H9 (cell line): ENCODE measurements at regions not wholly inside any gene's neighbourhood (a gene's known extent, or its start where the extent isn't known, plus 50 kb on each side); places are given as distances from the start of the nearest gene placed in this dataset.

Experiments used
- DNase-seq: peaks from one replicate; pipeline ENCODE4 v3.0.0-alpha.2; 2017
- H2AFZ ChIP-seq: one replicate; pipeline ENCODE4 v1.6.1; 2013; ENCODE audit warnings: mild to moderate bottlenecking, low read length, control low read depth, moderate library complexity
- H2AK5ac ChIP-seq: 2 replicates; pipeline ENCODE4 v1.6.1; 2013; ENCODE audit warnings: low read length, control low read depth, mixed read lengths; ENCODE audit not compliant: insufficient read length
- H2BK120ac ChIP-seq: one replicate; pipeline ENCODE4 v1.6.1; 2013; ENCODE audit warnings: low read depth, mild to moderate bottlenecking, low read length, control low read depth, inconsistent platforms; ENCODE audit not compliant: poor library complexity, severe bottlenecking
- H2BK12ac ChIP-seq: 2 replicates; pipeline ENCODE4 v1.6.1; 2013; ENCODE audit warnings: low read length, control low read depth, mixed read lengths, low read depth; ENCODE audit not compliant: insufficient read length
- H2BK15ac ChIP-seq: 2 replicates; pipeline ENCODE4 v1.6.1; 2013; ENCODE audit warnings: low read depth, low read length, control low read depth
- H2BK20ac ChIP-seq: one replicate; pipeline ENCODE4 v1.6.1; 2013; ENCODE audit warnings: low read depth, mild to moderate bottlenecking, low read length, control low read depth, inconsistent platforms; ENCODE audit not compliant: poor library complexity, severe bottlenecking
- H2BK5ac ChIP-seq: 2 replicates; pipeline ENCODE4 v1.6.1; 2013; ENCODE audit warnings: low read length, control low read depth, mixed read lengths; ENCODE audit not compliant: insufficient read length
- H3K14ac ChIP-seq: 2 replicates; pipeline ENCODE4 v1.6.1; 2013; ENCODE audit warnings: low read length, control low read depth; ENCODE audit not compliant: insufficient read depth
- H3K18ac ChIP-seq: 2 replicates; pipeline ENCODE4 v1.6.1; 2013; ENCODE audit warnings: low read depth, mild to moderate bottlenecking, mixed read lengths, low read length, control low read depth; ENCODE audit not compliant: insufficient read length
- H3K23ac ChIP-seq: 2 replicates; pipeline ENCODE4 v1.6.1; 2013; ENCODE audit warnings: low read length, control low read depth, mixed read lengths, low read depth; ENCODE audit not compliant: insufficient read length
- H3K23me2 ChIP-seq: 2 replicates; pipeline ENCODE4 v1.6.1; 2013; ENCODE audit warnings: low read depth, mild to moderate bottlenecking, mixed read lengths, low read length, control low read depth; ENCODE audit not compliant: insufficient read length, poor library complexity, severe bottlenecking
- H3K27ac ChIP-seq: 2 replicates; pipeline ENCODE4 v1.5.1; 2013; ENCODE audit warnings: low read length, control low read depth, mixed read lengths, low read depth; ENCODE audit not compliant: insufficient read length
- H3K27me3 ChIP-seq: 2 replicates; pipeline ENCODE4 v1.6.1; 2013; ENCODE audit warnings: low read length, control low read depth, inconsistent platforms; ENCODE audit not compliant: insufficient read depth
- H3K4ac ChIP-seq: 2 replicates; pipeline ENCODE4 v1.6.1; 2013; ENCODE audit warnings: low read depth, mild to moderate bottlenecking, control low read depth, inconsistent platforms, low read length, moderate library complexity
- H3K4me1 ChIP-seq: 2 replicates; pipeline ENCODE4 v1.6.1; 2013; ENCODE audit warnings: low read length, control low read depth, inconsistent platforms; ENCODE audit not compliant: insufficient read depth
- H3K4me2 ChIP-seq: 2 replicates; pipeline ENCODE4 v1.6.1; 2013; ENCODE audit warnings: low read length, control low read depth, mixed read lengths; ENCODE audit not compliant: insufficient read length, insufficient read depth
- H3K56ac ChIP-seq: 2 replicates; pipeline ENCODE4 v1.6.1; 2013; ENCODE audit warnings: low read depth, mild to moderate bottlenecking, mixed read lengths, low read length, control low read depth; ENCODE audit not compliant: insufficient read length
- H3K79me1 ChIP-seq: 2 replicates; pipeline ENCODE4 v1.6.1; 2013; ENCODE audit warnings: low read depth, mild to moderate bottlenecking, moderate library complexity, low read length, control low read depth, inconsistent platforms; ENCODE audit not compliant: insufficient read depth, poor library complexity, severe bottlenecking
- H3K79me2 ChIP-seq: 2 replicates; pipeline ENCODE4 v1.6.1; 2013; ENCODE audit warnings: low read length, control low read depth, inconsistent platforms; ENCODE audit not compliant: insufficient read depth
- H3K9ac ChIP-seq: 2 replicates; pipeline ENCODE4 v1.6.1; 2013; ENCODE audit warnings: low read length, control low read depth, mixed read lengths; ENCODE audit not compliant: insufficient read length; ENCODE audit errors: extremely low read depth
- H3K9me3 ChIP-seq: one replicate; pipeline ENCODE4 v1.6.1; 2013; ENCODE audit warnings: low read depth, low read length, inconsistent platforms; ENCODE audit not compliant: control insufficient read depth
- H3T11ph ChIP-seq: one replicate; pipeline ENCODE4 v1.6.1; 2013; ENCODE audit warnings: mild to moderate bottlenecking, low read length, control low read depth, inconsistent platforms
- H4K20me1 ChIP-seq: one replicate; pipeline ENCODE4 v1.6.1; 2013; ENCODE audit not compliant: control insufficient read depth, insufficient read length, insufficient read depth
- H4K5ac ChIP-seq: 2 replicates; pipeline ENCODE4 v1.6.1; 2013; ENCODE audit warnings: low read depth, mild to moderate bottlenecking, mixed read lengths, low read length, control low read depth; ENCODE audit not compliant: insufficient read length
- H4K8ac ChIP-seq: replicated peaks from 2 replicates; pipeline ENCODE4 v1.6.1; 2013; ENCODE audit warnings: low read length, control low read depth, mixed read lengths, low read depth; ENCODE audit not compliant: insufficient read length
- H4K91ac ChIP-seq: 2 replicates; pipeline ENCODE4 v1.6.1; 2013; ENCODE audit warnings: low read depth, mild to moderate bottlenecking, moderate library complexity, mixed read lengths, low read length, control low read depth; ENCODE audit not compliant: insufficient read length
- H3K27ac Mint-ChIP-seq, 3 experiments: 2 replicates in 2 of 3; 3 replicates in 1 of 3; pipeline ENCODE4 v1.8.0; 2020 to 2021; ENCODE audit warnings: mixed read lengths in 3 of 3, mild to moderate bottlenecking in 1 of 3, moderate library complexity in 1 of 3
- H3K27me3 Mint-ChIP-seq: 2 replicates; pipeline ENCODE4 v1.8.0; 2021; ENCODE audit warnings: low read depth, mild to moderate bottlenecking, moderate library complexity, mixed read lengths
- H3K36me3 Mint-ChIP-seq, 3 experiments: 2 replicates in 2 of 3; 3 replicates in 1 of 3; pipeline ENCODE4 v1.8.0; 2020 to 2021; ENCODE audit warnings: low read depth in 3 of 3, mixed read lengths in 3 of 3; ENCODE audit not compliant: insufficient read depth in 1 of 3
- H3K4me1 Mint-ChIP-seq, 2 experiments: 2 replicates each; pipeline ENCODE4 v1.8.0; 2020; ENCODE audit warnings: mixed read lengths in 2 of 2
- H3K4me3 Mint-ChIP-seq, 2 experiments: 2 replicates in 1 of 2; 3 replicates in 1 of 2; pipeline ENCODE4 v1.8.0; 2020 to 2021; ENCODE audit warnings: mild to moderate bottlenecking in 2 of 2, mixed read lengths in 2 of 2, moderate library complexity in 1 of 2
- H3K9me3 Mint-ChIP-seq, 2 experiments: 2 replicates in 1 of 2; 3 replicates in 1 of 2; pipeline ENCODE4 v1.8.0; 2020; ENCODE audit warnings: mild to moderate bottlenecking in 2 of 2, mixed read lengths in 2 of 2, moderate library complexity in 1 of 2
- WGBS: extraction: QIAGEN DNeasy Blood & Tissue Kit; methylation state at CpG from one replicate; pipeline ENCODE4 v1.1.7; 2013; ENCODE audit warnings: missing lambda C conversion rate, low lambda C conversion rate, mixed read lengths; ENCODE audit not compliant: insufficient read length; ENCODE audit errors: extremely low coverage; 5-methylcytosine and 5-hydroxymethylcytosine counted together
- TF ChIP-seq, protein P1 (sequence below): fragments of 200-600 bp; sonication (generic); conservative IDR thresholded peaks from 3 replicates; pipeline ENCODE4 v1.8.0; 2021; ENCODE audit warnings: antibody characterized with exemption, mild to moderate bottlenecking

DNA sequence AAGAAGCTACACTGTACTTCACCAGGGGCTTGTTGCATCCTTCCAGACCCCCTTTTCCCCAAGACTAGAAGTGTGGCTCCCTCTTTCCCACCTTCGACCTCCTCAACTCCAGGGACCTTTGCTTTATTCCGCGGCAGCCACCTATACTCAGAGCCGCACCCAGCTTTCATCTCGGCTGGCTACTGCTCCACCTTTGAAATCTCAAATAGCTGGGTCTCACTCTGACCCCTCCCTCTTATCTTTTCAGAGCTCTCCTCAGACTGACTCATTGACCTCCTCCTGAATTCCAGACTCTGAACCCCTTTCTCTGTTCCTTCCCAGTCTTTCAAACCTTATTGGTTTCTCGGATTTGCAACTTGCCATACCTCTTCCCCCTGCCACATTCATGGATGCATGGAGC, 144.7 kb upstream of the JUN start:
- H3T11ph ChIP-seq: no peak overlapping the region
- no peak overlapping the region for H3K14ac ChIP-seq
- no peak overlapping the region for H3K4me2 ChIP-seq
- TF ChIP-seq, protein P1, sequence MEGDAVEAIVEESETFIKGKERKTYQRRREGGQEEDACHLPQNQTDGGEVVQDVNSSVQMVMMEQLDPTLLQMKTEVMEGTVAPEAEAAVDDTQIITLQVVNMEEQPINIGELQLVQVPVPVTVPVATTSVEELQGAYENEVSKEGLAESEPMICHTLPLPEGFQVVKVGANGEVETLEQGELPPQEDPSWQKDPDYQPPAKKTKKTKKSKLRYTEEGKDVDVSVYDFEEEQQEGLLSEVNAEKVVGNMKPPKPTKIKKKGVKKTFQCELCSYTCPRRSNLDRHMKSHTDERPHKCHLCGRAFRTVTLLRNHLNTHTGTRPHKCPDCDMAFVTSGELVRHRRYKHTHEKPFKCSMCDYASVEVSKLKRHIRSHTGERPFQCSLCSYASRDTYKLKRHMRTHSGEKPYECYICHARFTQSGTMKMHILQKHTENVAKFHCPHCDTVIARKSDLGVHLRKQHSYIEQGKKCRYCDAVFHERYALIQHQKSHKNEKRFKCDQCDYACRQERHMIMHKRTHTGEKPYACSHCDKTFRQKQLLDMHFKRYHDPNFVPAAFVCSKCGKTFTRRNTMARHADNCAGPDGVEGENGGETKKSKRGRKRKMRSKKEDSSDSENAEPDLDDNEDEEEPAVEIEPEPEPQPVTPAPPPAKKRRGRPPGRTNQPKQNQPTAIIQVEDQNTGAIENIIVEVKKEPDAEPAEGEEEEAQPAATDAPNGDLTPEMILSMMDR: no peak
- H3K18ac ChIP-seq: no peak overlapping the region
- H2BK15ac ChIP-seq: no peak overlapping the region
- H3K23ac ChIP-seq: no peak overlapping the region
- H3K4ac ChIP-seq: no peak overlapping the region
- no peak overlapping the region for H2BK5ac ChIP-seq
- no peaks in the 10 kb centered on the region for H3K27me3 ChIP-seq
- Mint-ChIP-seq H3K9me3 (peaks cover 0 to 3% of the 10 kb centered on the region in 2 experiments; a peak in 2 of 5 replicates), H3K36me3 (peaks cover 0 to 4% (median 0%) of the 10 kb centered on the region in 3 experiments; a peak in 1 of 7 replicates), H3K27ac (no peak overlapping the region), H3K27me3 (peaks cover 2% of the 10 kb centered on the region; the same call in 1 of the 2 replicates), H3K4me3 (no peak overlapping the region), H3K4me1 (peaks cover 8 to 13% of the 10 kb centered on the region in 2 experiments)
- no CpG with 5 or more reads among the region's 6 CpGs for WGBS
- no peak overlapping the region for H3K27ac ChIP-seq
- H3K23me2 ChIP-seq: no peaks in the 10 kb centered on the region
- no peak overlapping the region for H4K5ac ChIP-seq
- no peak overlapping the region for H3K56ac ChIP-seq
- H2BK120ac ChIP-seq: no peak overlapping the region
- no peaks in the 10 kb centered on the region for H3K79me2 ChIP-seq
- no peaks in the 10 kb centered on the region for H4K20me1 ChIP-seq
- no peaks in the 10 kb centered on the region for H3K4me1 ChIP-seq
- no peak overlapping the region for H4K91ac ChIP-seq
- no peak overlapping the region for H4K8ac ChIP-seq
- DNase-seq: no peak
- H2AFZ ChIP-seq: no peak overlapping the region
- no peaks in the 10 kb centered on the region for H3K79me1 ChIP-seq
- no peak overlapping the region for H2BK12ac ChIP-seq
- no peak overlapping the region for H3K9ac ChIP-seq
- no peak overlapping the region for H2BK20ac ChIP-seq
- H3K9me3 ChIP-seq: no peaks in the 10 kb centered on the region
- H2AK5ac ChIP-seq: no peak overlapping the region
